SKM-1 treated with dmso at 0.1 percent for 144 hours (cell line): ENCODE measurements at regions not wholly inside any gene's neighbourhood (a gene's known extent, or its start where the extent isn't known, plus 50 kb on each side); places are given as distances from the start of the nearest gene placed in this dataset.
A peak's percentile ranks its signal among the peaks of the same experiment; 100 is the strongest.

ENCODE experiments used
- DNase-seq: peaks from one replicate; lab custom pipeline; 2025; ENCODE audit not compliant: unreplicated experiment; lab: John Stamatoyannopoulos, UW

DNA sequence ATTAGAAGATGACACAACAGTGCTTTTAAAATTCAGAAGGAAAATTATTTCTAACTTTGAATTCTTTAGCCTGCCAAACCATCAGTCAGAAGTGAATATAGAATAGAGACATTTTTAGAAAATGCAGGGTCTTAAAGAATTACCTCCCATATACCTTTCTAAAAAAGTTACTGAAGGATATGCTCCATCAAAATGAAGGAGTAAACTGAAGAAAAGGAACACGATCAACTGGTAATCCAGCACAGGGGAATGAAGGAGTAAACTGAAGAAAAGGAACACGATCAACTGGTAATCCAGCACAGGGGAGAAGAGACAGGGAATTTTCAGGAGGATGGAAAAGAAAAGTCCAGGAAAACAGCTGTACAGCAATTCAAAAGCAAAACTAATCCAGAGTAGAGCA lies 75.4 kb upstream of the LDLRAD3 start:
- DNase-seq: no peak

DNA sequence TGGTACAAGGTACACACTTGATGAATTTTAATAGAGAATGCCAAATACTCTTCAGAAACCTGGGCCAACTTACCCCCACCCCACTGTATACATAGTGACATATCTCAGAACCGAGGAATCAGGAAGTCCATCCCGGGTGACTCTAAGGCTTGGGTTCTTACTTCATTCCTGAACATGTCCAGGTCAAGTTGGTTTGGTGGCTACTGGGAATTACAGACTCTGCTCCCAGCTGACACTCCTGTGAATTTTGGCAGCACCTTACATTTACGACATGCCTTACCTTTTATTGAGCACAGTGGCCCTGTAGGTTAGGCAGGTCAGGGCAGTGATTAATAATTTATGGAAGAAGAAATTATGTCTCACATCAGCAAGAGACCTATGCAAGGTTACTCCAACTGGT lies 70.1 kb upstream of the LDLRAD3 start:
- no peak for DNase-seq

DNA sequence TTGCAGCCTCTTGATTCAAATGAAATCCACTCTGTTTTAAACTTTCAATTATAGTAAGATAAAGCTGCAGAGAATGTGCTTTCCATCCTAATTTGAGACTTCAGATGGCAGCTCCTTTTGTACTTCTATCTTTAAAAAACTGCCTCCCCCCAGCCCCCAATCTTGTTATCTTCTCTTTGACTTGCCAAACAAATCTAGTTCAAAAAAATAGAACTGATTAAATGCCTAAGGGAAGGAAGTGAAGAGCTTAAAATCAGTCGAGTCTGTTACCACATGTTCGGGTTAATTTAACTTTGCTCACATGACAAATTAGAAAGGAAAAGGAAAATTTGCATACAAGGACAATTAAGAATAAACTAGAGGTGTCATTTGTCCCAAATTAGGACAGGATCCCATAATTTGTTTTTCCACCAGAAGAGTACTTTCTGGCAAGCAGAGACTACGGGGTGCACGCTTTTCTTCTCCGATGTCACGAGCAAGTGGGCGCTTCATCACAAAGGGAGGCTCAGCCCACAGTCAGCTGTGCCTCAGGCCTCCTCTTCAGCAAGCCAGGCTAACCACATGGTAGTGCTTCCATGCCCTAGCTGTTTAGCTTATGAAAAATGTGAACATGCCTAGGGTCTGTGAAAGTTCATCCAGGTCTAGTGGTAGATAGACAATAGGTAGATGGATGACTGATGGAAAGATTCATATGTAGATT lies 69.0 kb upstream of the LDLRAD3 start:
- no peak for DNase-seq

DNA sequence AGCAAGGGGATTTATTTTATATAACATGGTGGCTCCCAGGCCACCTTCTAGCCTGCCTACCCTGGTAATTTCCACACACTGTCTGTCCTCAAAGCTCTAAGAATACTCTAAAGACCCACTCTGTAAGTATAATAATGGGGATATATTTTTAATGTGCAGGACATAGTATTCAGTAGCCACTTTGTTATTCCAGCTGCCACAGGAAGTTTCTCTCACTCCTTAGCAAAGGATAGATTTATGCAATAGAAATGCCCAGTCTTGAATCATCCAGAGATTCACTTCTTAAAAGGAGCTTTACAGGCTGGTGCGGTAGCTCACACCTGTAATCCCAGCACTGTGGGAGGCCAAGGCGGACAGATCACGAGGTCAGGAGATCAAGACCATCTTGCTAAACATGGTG lies 68.4 kb upstream of the LDLRAD3 start:
- DNase-seq: no peak

DNA sequence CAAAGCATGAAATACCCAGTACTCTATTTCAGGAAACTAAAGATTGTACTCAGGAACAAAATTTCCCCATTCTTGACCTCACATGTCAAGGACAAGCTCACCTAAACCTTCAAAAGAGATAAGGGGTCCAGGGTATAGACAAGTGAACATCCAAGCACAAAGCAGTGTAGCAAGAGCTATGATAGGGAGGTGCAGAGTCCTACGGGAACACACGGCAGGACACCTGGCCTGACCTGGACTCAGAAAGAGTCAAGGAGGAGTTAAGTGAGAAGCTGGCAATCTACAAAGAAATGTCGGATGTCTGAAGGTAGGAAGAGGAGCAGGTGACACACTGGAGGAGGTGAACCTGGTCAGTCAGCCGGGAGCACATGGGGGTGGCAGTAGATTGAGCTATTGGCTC lies 67.1 kb upstream of the LDLRAD3 start:
- no peak for DNase-seq

DNA sequence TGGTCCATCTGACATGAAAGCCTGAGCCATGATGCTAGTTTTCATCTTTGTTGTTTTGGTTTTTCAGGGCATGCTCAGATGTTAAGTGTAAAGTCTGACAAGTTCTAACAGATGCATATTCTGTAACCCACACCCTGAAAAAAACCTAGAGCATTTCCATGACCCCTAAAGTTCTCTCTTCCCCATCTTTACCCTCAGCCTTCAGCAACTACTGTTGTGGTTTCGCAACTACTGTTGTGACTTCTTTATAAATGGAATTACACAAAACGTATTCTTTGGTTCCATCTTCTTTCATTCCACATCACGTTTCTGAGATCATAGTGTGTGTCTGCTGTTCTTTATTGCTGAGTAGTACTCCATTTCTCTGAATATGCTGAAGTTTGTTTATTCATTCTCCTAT lies 65.1 kb upstream of the LDLRAD3 start:
- DNase-seq: peak; percentile 16

DNA sequence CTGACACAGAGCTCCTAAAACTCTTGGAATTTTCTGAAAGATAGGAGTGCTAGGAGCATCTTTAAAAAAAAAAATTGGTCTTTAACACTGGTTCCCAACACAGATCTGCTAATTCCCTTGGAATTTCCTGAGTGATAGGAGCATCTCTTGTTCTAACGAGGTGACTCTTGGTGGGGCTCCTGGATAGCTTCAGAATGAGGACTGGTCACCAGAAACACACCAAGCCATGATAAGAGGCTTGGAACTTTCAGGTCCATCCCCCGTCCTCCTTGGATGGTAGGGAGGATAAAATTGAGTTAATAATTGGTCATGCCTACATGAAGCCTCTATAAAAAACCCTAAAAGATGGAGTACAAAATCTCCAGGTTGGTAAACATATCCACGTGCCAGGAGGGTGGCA lies 64.5 kb upstream of the LDLRAD3 start:
- DNase-seq: no peak

DNA sequence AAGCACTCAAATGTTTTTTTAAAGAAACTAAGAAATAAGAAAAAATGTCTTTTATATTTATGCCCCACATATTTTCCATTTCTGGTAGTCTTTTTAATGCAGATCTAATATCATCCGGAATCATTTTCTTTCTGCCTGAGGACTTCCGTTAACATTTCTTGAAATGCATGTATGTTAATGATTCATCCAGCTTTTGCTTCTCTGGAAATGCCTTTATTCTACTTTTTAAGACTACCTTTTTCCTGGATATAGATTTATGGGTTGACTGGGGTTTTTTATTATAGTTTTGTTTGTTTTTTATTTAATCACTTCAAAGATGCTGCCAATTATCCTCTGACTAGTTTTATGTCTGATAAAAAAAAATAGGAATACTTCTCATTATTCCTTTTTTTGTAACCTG lies 57.1 kb upstream of the LDLRAD3 start:
- DNase-seq: no peak

DNA sequence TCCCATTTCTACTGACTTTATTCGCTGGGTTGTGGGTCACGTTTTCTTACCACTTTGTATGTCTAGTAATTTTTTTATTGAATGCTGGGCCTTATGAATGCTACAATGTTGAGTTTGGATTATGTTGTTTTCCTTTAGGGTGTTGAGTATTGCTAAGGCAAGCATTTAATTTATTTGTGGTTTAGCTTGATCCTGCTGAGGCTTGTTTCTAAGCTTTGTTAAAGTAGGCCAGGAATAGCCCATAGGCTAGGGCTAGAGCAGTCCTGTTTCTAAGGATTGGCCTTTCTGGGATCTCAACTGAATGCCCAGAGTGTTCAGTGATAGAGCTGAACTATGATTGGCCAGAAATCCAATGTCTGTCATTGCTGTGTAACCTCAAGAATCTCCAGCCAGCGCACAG lies 56.1 kb upstream of the LDLRAD3 start:
- no peak for DNase-seq

DNA sequence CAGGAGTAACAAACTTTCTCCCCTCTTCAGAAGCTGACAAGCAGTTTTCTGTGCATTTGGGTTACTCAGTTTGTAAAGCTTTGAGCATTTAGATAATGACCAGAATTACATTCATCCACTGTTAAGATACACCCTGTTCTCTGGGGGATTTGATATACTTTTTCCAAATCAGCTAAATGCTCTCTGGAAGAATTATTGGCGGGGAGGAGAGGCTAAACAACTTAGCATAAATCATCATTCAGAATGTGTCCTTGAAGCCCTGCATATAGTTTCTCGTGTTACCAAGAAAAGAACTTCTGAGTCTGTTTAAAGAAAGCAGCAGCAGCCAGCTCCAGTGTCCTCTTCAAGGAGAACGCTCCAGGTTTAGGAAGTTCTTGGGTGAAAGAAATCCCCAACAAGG lies 54.9 kb upstream of the LDLRAD3 start:
- DNase-seq: no peak

DNA sequence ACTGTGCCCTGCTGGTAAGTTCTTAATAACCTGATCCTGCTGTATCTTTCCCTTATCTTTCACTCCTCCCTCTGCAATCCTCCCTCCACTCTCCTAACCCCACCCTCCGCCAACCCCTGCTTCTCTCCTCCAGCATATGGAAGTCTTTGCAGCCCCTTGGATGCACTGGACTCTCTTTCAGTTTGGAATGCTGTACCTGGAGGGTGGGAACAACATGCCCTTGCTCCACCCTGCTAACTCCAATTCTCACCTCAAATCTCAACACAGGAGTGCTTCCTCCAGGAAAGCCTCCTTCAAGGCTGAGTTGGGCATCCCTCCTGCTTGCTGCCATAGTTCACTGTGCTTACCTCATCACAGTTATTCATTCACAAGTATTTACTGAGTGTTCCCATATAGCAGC lies 52.8 kb upstream of the LDLRAD3 start:
- DNase-seq: no peak

DNA sequence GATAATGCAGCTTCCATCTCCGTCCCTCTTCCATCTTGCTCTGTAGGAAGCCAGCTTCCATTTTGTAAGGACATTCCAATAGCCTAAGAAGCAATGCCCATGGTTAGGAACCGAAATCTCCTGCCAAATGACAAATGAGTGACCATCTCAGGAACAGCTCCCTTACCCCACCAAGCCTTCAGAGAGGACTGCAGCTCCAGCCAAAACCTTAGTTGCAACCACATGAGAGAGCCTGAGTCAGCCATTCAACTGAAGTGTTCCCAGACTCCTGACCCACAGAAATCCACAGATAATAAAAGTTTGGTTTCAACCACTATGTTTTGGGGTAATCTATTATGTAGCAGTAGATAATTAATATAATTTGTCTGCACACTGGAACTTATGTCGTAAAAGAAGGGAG lies 51.7 kb upstream of the LDLRAD3 start:
- DNase-seq: no peak

DNA sequence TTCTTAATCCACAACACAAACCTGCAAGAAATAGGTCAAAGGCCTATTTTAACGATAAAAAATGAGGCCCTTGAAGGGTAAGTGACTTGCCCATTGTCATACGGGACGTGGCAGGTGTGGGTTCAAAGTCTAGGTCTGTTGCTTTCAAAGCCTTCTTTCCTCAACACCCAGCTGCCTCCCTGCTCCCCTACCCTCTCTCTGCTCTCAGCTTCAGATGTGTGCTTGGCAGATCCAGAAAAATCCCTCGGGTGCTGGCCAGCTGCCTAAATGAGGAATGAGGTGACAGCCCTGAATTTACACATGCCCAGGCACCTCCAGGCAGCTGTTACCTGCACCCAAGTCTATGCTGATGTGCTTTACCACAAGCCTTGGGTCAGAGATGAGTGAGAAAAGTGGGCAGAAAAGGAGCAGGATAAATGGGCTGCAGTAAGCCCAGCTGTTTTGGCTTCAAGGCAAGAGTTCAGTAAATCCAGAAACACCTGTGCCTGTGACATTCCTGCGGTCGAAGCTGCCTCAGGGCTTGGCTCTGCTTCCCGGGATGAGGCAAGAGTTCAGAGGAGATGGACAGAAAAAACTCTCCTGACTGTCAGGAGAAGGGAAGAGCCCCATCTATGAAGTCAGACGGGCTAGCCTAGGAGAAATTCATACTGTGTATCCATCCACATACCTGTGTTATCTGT lies 49.9 kb upstream of the LDLRAD3 start:
- no peak for DNase-seq
